GM23338 (cell line): ENCODE measurements at regions not wholly inside any gene's neighbourhood (a gene's known extent, or its start where the extent isn't known, plus 50 kb on each side); places are given as distances from the start of the nearest gene placed in this dataset.
A peak's percentile ranks its signal among the peaks of the same experiment; 100 is the strongest.

Source experiments
- ATAC-seq: fragments of 200-7000 bp; cut with Tn5 transposase; 3 replicates; pipeline ENCODE4 v1.9.1; 2020
- DNase-seq: peaks from one replicate; pipeline ENCODE4 v3.0.0-alpha.2; 2015; ENCODE audit warnings: low spot score
- H2AFZ ChIP-seq: fragments of 200-600 bp; sonication (generic); 2 replicates; pipeline ENCODE4 v1.8.0; 2016; ENCODE audit warnings: antibody characterized with exemption, mild to moderate bottlenecking, moderate library complexity
- H3F3A ChIP-seq: fragments of 200-600 bp; sonication (generic); replicated peaks from 2 replicates; pipeline ENCODE4 v1.8.0; 2017; ENCODE audit warnings: antibody characterized with exemption, mixed run types, low read depth
- H3K27ac ChIP-seq: fragments of 200-600 bp; sonication (generic); 2 replicates; pipeline ENCODE4 v1.6.1; 2016; ENCODE audit warnings: low read depth
- H3K27me3 ChIP-seq: fragments of 200-600 bp; sonication (generic); 2 replicates; pipeline ENCODE4 v1.8.0; 2016; ENCODE audit warnings: mild to moderate bottlenecking, mixed run types, moderate library complexity; ENCODE audit not compliant: insufficient read depth
- H3K36me3 ChIP-seq: fragments of 200-600 bp; sonication (generic); 2 replicates; pipeline ENCODE4 v1.8.0; 2016; ENCODE audit warnings: mild to moderate bottlenecking; ENCODE audit not compliant: insufficient read depth
- H3K4me1 ChIP-seq: fragments of 200-600 bp; sonication (generic); 2 replicates; pipeline ENCODE4 v1.8.0; 2016; ENCODE audit warnings: mild to moderate bottlenecking, moderate library complexity; ENCODE audit not compliant: insufficient read depth
- H3K4me2 ChIP-seq: fragments of 200-600 bp; sonication (generic); 2 replicates; pipeline ENCODE4 v1.7.1; 2017; ENCODE audit warnings: mixed run types
- H3K4me3 ChIP-seq: fragments of 200-600 bp; sonication (generic); 2 replicates; pipeline ENCODE4 v1.6.1; 2016; ENCODE audit warnings: mixed run types
- H3K79me2 ChIP-seq: fragments of 200-600 bp; sonication (generic); replicated peaks from 2 replicates; pipeline ENCODE4 v1.8.0; 2017; ENCODE audit warnings: mild to moderate bottlenecking; ENCODE audit not compliant: insufficient read depth
- H3K9me2 ChIP-seq: fragments of 200-600 bp; sonication (generic); 2 replicates; pipeline ENCODE4 v1.8.0; 2017; ENCODE audit not compliant: insufficient read depth
- H4K20me1 ChIP-seq: fragments of 200-600 bp; sonication (generic); replicated peaks from 2 replicates; pipeline ENCODE4 v1.8.0; 2017; ENCODE audit warnings: mild to moderate bottlenecking; ENCODE audit not compliant: insufficient read depth
- H3K27ac Mint-ChIP-seq: 2 replicates; pipeline ENCODE4 v1.8.0; 2020; ENCODE audit warnings: inconsistent platforms, mild to moderate bottlenecking, moderate library complexity, mixed read lengths
- H3K27me3 Mint-ChIP-seq: 3 replicates; pipeline ENCODE4 v1.8.0; 2022; ENCODE audit warnings: low read depth, mild to moderate bottlenecking, moderate library complexity, mixed read lengths, inconsistent platforms; ENCODE audit not compliant: insufficient read depth, poor library complexity
- H3K36me3 Mint-ChIP-seq: 3 replicates; pipeline ENCODE4 v1.8.0; 2021; ENCODE audit warnings: low read depth, mild to moderate bottlenecking, inconsistent platforms, moderate library complexity, mixed read lengths
- H3K4me1 Mint-ChIP-seq: 3 replicates; pipeline ENCODE4 v1.8.0; 2020; ENCODE audit warnings: mild to moderate bottlenecking, inconsistent platforms, mixed read lengths
- H3K4me3 Mint-ChIP-seq: 3 replicates; pipeline ENCODE4 v1.8.0; 2021; ENCODE audit warnings: moderate library complexity, mild to moderate bottlenecking, inconsistent platforms, mixed read lengths
- H3K9me3 Mint-ChIP-seq: 3 replicates; pipeline ENCODE4 v1.8.0; 2020; ENCODE audit warnings: moderate library complexity, mild to moderate bottlenecking, inconsistent platforms, mixed read lengths
- EZH2 ChIP-seq: fragments of 200-600 bp; sonication (generic); IDR thresholded peaks from one replicate; pipeline ENCODE4 v1.8.0; 2017; ENCODE audit warnings: antibody characterized with exemption, mild to moderate bottlenecking, low read depth; ENCODE audit not compliant: unreplicated experiment
- NANOG ChIP-seq: IDR thresholded peaks from 2 replicates; pipeline ENCODE4 v1.6.1; 2016; ENCODE audit warnings: antibody characterized with exemption, borderline replicate concordance
- POLR2AphosphoS5 ChIP-seq: IDR thresholded peaks from 2 replicates; pipeline ENCODE4 v1.6.1; 2016; ENCODE audit warnings: antibody characterized with exemption, low read depth
- ZNF114 ChIP-seq: fragments of 250-450 bp; sonication (Bioruptor Pico); IDR thresholded peaks from 2 replicates; pipeline ENCODE4 v1.5.0; 2020; ENCODE audit warnings: mild to moderate bottlenecking, moderate library complexity
- TF ChIP-seq, protein P1 (sequence below): fragments of 250-450 bp; sonication (Bioruptor Pico); IDR thresholded peaks from 2 replicates; pipeline ENCODE4 v1.5.0; 2020; ENCODE audit warnings: mild to moderate bottlenecking, moderate library complexity

DNA sequence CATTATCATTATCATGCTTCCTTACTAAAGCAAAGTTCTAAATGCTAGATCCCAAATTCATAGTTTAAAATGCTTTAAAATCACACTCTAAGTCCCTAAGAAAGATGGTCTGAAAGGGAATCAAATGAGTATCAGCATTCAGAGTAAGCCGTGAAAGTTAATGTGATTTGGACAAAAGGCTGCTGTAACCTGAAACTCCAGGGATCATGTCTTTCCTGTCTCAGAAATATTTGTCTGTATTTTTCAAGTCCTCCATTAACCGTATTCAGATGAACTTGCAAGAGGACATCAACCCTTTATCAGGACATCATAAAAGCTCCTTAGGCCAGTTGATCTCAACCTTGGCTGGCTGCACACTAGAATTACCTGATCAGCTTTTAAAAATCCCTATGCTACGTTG, 324.3 kb upstream of the PKDCC start:
- TF ChIP-seq EZH2 = no peak
- 0 out of 2 replicates have a peak, but pooled peaks have one; percentile 18 for TF ChIP-seq NANOG
- Histone ChIP-seq H3K27me3 (no peaks in the 10 kb centered on the region), H3K4me1 (peaks cover 11% of the 10 kb centered on the region), H3F3A (no peaks in the 10 kb centered on the region), H3K79me2 (no peaks in the 10 kb centered on the region), H3K27ac (no peak overlapping the region), H3K36me3 (no peaks in the 10 kb centered on the region), H3K4me3 (no peak overlapping the region), H3K9me2 (peaks cover 6% of the 10 kb centered on the region; the same call in 1 of the 2 replicates), H3K4me2 (no peak overlapping the region), H2AFZ (peak overlapping the region; percentile 2; the same call in 1 of the 2 replicates), H4K20me1 (no peaks in the 10 kb centered on the region)
- DNase-seq = no peak
- ATAC-seq = no peak
- peaks cover 7% of the 10 kb centered on the region; the same call in 2 of the 3 replicates for H3K4me1 Mint-ChIP-seq
- no peak overlapping the region for H3K27ac Mint-ChIP-seq
- peaks cover 4% of the 10 kb centered on the region for H3K27me3 Mint-ChIP-seq
- no peaks in the 10 kb centered on the region for H3K9me3 Mint-ChIP-seq
- no peaks in the 10 kb centered on the region for H3K36me3 Mint-ChIP-seq
- no peak overlapping the region for H3K4me3 Mint-ChIP-seq

DNA sequence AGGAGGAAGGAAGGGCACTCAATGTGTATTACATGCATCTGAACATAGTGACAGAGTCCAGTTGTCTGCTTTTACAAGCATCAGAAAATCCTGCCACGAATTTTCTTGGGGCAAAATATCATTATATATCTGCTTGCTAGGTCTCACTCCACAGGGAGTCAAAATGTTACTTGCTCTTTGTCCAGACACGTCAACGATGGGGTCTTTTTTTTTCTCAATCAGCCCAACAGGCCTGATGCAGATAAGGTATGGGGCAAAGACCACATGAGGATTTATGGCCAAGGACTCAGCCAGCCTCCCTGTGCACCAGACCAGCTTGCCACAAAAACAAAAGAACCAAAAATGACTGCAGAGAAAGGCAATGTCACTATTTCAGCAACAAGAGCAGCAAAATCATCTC, 323.4 kb upstream of the PKDCC start:
- Histone ChIP-seq H3K4me3 (no peak overlapping the region), H3K27me3 (no peaks in the 10 kb centered on the region), H3K9me2 (peaks cover 6% of the 10 kb centered on the region; the same call in 1 of the 2 replicates), H3K79me2 (no peaks in the 10 kb centered on the region), H3K36me3 (no peaks in the 10 kb centered on the region), H4K20me1 (no peaks in the 10 kb centered on the region), H3K4me2 (no peak overlapping the region), H3F3A (no peaks in the 10 kb centered on the region), H3K27ac (no peak overlapping the region), H2AFZ (0 out of 2 replicates have a peak overlapping the region, but pooled peaks have one; percentile 7), H3K4me1 (peaks cover 11% of the 10 kb centered on the region)
- Mint-ChIP-seq H3K27ac (0 out of 2 replicates have a peak overlapping the region, but pooled peaks have one; percentile 31), H3K9me3 (no peaks in the 10 kb centered on the region), H3K4me1 (peaks cover 7% of the 10 kb centered on the region; the same call in 2 of the 3 replicates), H3K36me3 (no peaks in the 10 kb centered on the region), H3K4me3 (no peak overlapping the region), H3K27me3 (peaks cover 4% of the 10 kb centered on the region)
- TF ChIP-seq ZNF114 (CRISPR knock-in tag) (no peak), POLR2AphosphoS5 (no peak)
- TF ChIP-seq, protein P1, sequence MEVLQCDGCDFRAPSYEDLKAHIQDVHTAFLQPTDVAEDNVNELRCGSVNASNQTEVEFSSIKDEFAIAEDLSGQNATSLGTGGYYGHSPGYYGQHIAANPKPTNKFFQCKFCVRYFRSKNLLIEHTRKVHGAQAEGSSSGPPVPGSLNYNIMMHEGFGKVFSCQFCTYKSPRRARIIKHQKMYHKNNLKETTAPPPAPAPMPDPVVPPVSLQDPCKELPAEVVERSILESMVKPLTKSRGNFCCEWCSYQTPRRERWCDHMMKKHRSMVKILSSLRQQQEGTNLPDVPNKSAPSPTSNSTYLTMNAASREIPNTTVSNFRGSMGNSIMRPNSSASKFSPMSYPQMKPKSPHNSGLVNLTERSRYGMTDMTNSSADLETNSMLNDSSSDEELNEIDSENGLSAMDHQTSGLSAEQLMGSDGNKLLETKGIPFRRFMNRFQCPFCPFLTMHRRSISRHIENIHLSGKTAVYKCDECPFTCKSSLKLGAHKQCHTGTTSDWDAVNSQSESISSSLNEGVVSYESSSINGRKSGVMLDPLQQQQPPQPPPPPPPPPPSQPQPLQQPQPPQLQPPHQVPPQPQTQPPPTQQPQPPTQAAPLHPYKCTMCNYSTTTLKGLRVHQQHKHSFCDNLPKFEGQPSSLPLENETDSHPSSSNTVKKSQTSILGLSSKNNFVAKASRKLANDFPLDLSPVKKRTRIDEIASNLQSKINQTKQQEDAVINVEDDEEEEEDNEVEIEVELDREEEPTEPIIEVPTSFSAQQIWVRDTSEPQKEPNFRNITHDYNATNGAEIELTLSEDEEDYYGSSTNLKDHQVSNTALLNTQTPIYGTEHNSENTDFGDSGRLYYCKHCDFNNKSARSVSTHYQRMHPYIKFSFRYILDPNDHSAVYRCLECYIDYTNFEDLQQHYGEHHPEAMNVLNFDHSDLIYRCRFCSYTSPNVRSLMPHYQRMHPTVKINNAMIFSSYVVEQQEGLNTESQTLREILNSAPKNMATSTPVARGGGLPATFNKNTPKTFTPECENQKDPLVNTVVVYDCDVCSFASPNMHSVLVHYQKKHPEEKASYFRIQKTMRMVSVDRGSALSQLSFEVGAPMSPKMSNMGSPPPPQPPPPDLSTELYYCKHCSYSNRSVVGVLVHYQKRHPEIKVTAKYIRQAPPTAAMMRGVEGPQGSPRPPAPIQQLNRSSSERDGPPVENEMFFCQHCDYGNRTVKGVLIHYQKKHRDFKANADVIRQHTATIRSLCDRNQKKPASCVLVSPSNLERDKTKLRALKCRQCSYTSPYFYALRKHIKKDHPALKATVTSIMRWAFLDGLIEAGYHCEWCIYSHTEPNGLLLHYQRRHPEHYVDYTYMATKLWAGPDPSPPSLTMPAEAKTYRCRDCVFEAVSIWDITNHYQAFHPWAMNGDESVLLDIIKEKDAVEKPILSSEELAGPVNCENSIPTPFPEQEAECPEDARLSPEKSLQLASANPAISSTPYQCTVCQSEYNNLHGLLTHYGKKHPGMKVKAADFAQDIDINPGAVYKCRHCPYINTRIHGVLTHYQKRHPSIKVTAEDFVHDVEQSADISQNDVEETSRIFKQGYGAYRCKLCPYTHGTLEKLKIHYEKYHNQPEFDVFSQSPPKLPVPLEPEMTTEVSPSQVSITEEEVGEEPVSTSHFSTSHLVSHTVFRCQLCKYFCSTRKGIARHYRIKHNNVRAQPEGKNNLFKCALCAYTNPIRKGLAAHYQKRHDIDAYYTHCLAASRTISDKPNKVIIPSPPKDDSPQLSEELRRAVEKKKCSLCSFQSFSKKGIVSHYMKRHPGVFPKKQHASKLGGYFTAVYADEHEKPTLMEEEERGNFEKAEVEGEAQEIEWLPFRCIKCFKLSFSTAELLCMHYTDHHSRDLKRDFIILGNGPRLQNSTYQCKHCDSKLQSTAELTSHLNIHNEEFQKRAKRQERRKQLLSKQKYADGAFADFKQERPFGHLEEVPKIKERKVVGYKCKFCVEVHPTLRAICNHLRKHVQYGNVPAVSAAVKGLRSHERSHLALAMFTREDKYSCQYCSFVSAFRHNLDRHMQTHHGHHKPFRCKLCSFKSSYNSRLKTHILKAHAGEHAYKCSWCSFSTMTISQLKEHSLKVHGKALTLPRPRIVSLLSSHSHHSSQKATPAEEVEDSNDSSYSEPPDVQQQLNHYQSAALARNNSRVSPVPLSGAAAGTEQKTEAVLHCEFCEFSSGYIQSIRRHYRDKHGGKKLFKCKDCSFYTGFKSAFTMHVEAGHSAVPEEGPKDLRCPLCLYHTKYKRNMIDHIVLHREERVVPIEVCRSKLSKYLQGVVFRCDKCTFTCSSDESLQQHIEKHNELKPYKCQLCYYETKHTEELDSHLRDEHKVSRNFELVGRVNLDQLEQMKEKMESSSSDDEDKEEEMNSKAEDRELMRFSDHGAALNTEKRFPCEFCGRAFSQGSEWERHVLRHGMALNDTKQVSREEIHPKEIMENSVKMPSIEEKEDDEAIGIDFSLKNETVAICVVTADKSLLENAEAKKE (CRISPR knock-in tag) = no peak
- ATAC-seq (no peak), DNase-seq (no peak)
